Fibroblast of lung (primary cell): ENCODE measurements at regions not wholly inside any gene's neighbourhood (a gene's known extent, or its start where the extent isn't known, plus 50 kb on each side); places are given as distances from the start of the nearest gene placed in this dataset.

Experiments
- DNase-seq, 2 donors: peaks; one replicate each; pipeline versions ENCODE4 v3.0.0 to v3.0.0-alpha.2; 2010; ENCODE audit warnings: low read depth in 2 of 2
- H2AFZ ChIP-seq: 2 replicates; pipeline ENCODE4 v1.5.1; 2012; ENCODE audit warnings: low read length, control low read depth, inconsistent platforms
- H3K27ac ChIP-seq: 2 replicates; pipeline ENCODE4 v1.5.1; 2011; ENCODE audit warnings: low read length, control low read depth; ENCODE audit not compliant: insufficient read depth
- H3K27me3 ChIP-seq: 2 replicates; pipeline ENCODE4 v1.5.1; 2011; ENCODE audit warnings: mild to moderate bottlenecking, low read length; ENCODE audit not compliant: control insufficient read depth, insufficient read depth
- H3K36me3 ChIP-seq: 2 replicates; pipeline ENCODE4 v1.5.1; 2011; ENCODE audit warnings: low read length; ENCODE audit not compliant: control insufficient read depth, insufficient read depth
- H3K4me1 ChIP-seq: 2 replicates; pipeline ENCODE4 v1.5.1; 2011; ENCODE audit warnings: low read length; ENCODE audit not compliant: control insufficient read depth, insufficient read depth; ENCODE audit errors: extremely low read depth
- H3K4me2 ChIP-seq: 2 replicates; pipeline ENCODE4 v1.5.1; 2011; ENCODE audit warnings: low read length, control low read depth; ENCODE audit not compliant: insufficient read depth; ENCODE audit errors: extremely low read depth
- H3K4me3 ChIP-seq, 4 experiments: fragments of 200-600 bp in 1 of 4; sonication (generic) in 1 of 4; replicated peaks in 1 of 4; 2 replicates each; pipeline ENCODE4 v1.5.1; 2011 to 2016; ENCODE audit warnings: low read length in 4 of 4, low read depth in 3 of 4, mild to moderate bottlenecking in 3 of 4, control low read depth in 2 of 4, inconsistent platforms in 1 of 4, mixed read lengths in 1 of 4; ENCODE audit not compliant: insufficient read depth in 1 of 4; ENCODE audit errors: control extremely low read depth in 1 of 4
- H3K79me2 ChIP-seq: 2 replicates; pipeline ENCODE4 v1.5.1; 2012; ENCODE audit warnings: mild to moderate bottlenecking, low read length, inconsistent platforms; ENCODE audit not compliant: control insufficient read depth, insufficient read depth
- H3K9ac ChIP-seq: 2 replicates; pipeline ENCODE4 v1.5.1; 2011; ENCODE audit warnings: mild to moderate bottlenecking, low read length, control low read depth; ENCODE audit not compliant: insufficient read depth
- H3K9me3 ChIP-seq: 2 replicates; pipeline ENCODE4 v1.5.1; 2012; ENCODE audit warnings: low read depth, low read length; ENCODE audit not compliant: control insufficient read depth, insufficient read depth
- H4K20me1 ChIP-seq: 2 replicates; pipeline ENCODE4 v1.5.1; 2011; ENCODE audit warnings: low read length; ENCODE audit not compliant: control insufficient read depth, insufficient read depth; ENCODE audit errors: extremely low read depth
- EZH2 ChIP-seq: IDR thresholded peaks from 2 replicates; pipeline ENCODE4 v1.5.1; 2012; ENCODE audit warnings: low read length, control low read depth, mild to moderate bottlenecking; ENCODE audit errors: missing control alignments
- TF ChIP-seq, protein P1 (sequence below), 2 donors: IDR thresholded peaks in 1 of 2; conservative IDR thresholded peaks in 1 of 2; 1 replicate in 1 of 2; 2 replicates in 1 of 2; pipeline ENCODE4 v1.5.1; 2011 to 2012; ENCODE audit warnings: low read length in 2 of 2, control low read depth in 1 of 2, inconsistent platforms in 1 of 2, low read depth in 1 of 2, mild to moderate bottlenecking in 1 of 2

DNA sequence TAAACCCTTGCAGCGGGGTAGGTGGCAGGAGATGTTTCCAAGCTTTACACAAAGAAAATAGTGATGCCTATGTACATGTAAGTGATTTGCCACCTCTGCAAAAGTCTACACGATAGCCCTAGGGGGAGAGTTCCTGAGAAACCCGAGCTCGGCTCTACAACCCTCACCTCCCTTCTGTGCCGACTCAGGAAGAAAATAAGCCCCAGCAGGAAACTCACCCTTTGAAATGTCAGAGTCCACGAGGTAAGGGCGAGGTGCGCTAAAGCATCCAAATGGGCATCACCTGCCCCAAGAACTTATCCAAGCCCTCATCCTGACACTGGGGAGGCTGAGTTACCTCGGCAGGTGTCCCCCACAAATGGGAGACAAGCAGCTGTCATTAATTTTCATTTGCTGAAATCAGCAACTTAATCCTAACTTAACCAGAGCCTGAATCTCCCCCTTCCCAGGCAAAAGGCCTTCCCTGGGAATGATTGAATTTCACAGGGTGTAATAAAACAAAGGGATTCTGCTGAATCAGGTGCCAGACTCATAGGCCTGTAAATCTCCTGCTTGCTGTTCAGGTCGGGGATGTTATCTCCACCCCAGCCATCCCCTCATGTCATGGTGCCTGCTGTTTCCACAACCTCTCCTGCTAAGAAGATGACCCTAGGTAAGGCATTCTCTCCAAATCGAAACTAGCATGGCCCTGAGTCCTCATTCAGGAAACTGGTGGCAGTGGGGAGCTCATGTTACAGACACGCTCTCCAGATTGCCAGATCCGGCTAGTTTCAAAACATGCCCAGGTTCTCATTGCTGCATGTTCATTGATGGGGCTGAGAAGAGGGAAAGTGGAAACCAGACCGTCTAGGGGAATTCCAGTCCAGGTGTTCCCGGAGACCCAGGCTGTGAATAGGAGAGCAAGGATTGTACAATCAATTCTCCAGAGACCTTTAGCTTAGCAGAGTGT, 105.3 kb upstream of the KIRREL3 start:
- no peaks in the 10 kb centered on the region for H3K4me1 ChIP-seq
- no peak overlapping the region for H3K4me3 ChIP-seq
- no peaks in the 10 kb centered on the region for H3K79me2 ChIP-seq
- DNase-seq = no peak
- no peaks in the 10 kb centered on the region for H3K27me3 ChIP-seq
- H3K4me2 ChIP-seq = no peak overlapping the region
- H3K9ac ChIP-seq = no peak overlapping the region
- no peak overlapping the region for H2AFZ ChIP-seq
- H3K9me3 ChIP-seq = no peaks in the 10 kb centered on the region
- TF ChIP-seq, protein P1, sequence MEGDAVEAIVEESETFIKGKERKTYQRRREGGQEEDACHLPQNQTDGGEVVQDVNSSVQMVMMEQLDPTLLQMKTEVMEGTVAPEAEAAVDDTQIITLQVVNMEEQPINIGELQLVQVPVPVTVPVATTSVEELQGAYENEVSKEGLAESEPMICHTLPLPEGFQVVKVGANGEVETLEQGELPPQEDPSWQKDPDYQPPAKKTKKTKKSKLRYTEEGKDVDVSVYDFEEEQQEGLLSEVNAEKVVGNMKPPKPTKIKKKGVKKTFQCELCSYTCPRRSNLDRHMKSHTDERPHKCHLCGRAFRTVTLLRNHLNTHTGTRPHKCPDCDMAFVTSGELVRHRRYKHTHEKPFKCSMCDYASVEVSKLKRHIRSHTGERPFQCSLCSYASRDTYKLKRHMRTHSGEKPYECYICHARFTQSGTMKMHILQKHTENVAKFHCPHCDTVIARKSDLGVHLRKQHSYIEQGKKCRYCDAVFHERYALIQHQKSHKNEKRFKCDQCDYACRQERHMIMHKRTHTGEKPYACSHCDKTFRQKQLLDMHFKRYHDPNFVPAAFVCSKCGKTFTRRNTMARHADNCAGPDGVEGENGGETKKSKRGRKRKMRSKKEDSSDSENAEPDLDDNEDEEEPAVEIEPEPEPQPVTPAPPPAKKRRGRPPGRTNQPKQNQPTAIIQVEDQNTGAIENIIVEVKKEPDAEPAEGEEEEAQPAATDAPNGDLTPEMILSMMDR (conservative IDR thresholded peaks at IDR 0.05 in 1 of 2, IDR thresholded peaks at IDR 0.05 in 1 of 2; ENCODE audit: low read depth in 1 of 2, low read length in 2 of 2) = no peak
- no peak for TF ChIP-seq EZH2
- H4K20me1 ChIP-seq = peaks cover 1% of the 10 kb centered on the region
- H3K36me3 ChIP-seq = no peaks in the 10 kb centered on the region
- H3K27ac ChIP-seq = no peak overlapping the region

DNA sequence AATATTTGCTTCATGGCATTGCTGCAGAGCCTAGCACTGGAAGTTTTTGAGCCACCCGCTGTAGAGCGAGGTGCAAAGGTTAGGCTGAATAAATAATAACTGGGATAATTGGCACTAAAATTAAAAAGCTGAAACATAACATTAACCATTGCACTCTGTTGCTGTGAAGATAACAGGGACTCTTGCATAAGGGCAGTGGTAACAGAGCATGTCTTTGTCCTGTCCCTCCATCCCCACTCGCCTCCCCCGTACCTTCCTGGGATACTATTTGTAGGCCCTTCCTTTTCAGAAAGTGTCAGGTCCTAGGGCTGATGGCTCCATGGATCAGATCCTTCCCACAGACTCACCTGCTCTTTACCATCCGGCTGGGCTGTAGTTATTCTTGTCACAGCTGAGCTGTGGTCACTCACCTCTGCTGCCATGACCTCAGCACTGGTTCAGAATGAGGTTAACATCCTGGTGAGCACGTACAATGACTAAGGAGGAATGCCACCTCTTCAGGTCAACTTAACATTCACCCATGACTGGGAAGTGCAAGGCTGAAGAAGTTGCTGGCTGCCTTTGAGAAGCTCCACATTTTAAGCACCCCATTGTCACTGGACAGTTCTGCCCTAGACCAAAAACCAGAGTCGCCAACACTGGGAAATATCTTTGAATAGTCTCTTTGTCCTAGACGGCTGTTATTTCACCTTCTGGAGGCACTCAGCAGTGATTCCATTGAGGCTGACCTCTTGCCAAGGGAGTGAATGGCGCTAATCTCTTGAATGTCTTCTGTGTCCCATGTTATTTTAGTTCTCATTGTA, 103.2 kb upstream of the KIRREL3 start:
- peaks cover 1% of the 10 kb centered on the region for H4K20me1 ChIP-seq
- DNase-seq = no peak
- no peak overlapping the region for H3K4me2 ChIP-seq
- H3K4me1 ChIP-seq = no peaks in the 10 kb centered on the region
- H3K36me3 ChIP-seq = no peaks in the 10 kb centered on the region
- H3K27ac ChIP-seq = no peak overlapping the region
- no peak for TF ChIP-seq EZH2
- TF ChIP-seq, protein P1 (conservative IDR thresholded peaks at IDR 0.05 in 1 of 2, IDR thresholded peaks at IDR 0.05 in 1 of 2; ENCODE audit: low read depth in 1 of 2, low read length in 2 of 2) = no peak
- no peak overlapping the region for H2AFZ ChIP-seq
- H3K79me2 ChIP-seq = no peaks in the 10 kb centered on the region
- H3K9me3 ChIP-seq = no peaks in the 10 kb centered on the region
- no peaks in the 10 kb centered on the region for H3K27me3 ChIP-seq
- no peak overlapping the region for H3K4me3 ChIP-seq
- no peak overlapping the region for H3K9ac ChIP-seq

DNA sequence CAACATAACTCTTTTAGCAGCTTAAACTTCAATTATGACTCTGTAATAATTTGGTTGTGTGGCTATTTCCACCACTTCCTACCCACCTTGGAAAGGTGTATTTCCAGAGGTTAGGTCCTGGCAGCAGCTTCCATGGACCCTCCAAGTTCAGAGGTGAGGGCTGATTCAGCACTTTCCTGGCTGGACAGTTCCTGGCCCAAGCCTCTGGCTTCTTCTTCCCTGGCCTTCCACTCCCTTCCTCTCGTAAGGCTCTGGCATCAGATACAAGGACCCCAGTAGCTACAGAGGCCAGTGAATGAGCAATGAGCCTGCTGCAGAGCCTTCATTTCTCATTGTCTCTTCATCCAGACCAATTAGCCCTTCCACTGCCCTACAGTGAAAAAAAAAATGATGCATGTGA, 98.1 kb upstream of the KIRREL3 start:
- H3K4me3 ChIP-seq = no peak overlapping the region
- H2AFZ ChIP-seq = no peak overlapping the region
- H3K9me3 ChIP-seq = no peaks in the 10 kb centered on the region
- no peak for TF ChIP-seq EZH2
- TF ChIP-seq, protein P1 (conservative IDR thresholded peaks at IDR 0.05 in 1 of 2, IDR thresholded peaks at IDR 0.05 in 1 of 2; ENCODE audit: low read depth in 1 of 2, low read length in 2 of 2) = no peak
- no peaks in the 10 kb centered on the region for H3K27me3 ChIP-seq
- H3K4me2 ChIP-seq = no peak overlapping the region
- no peak overlapping the region for H3K27ac ChIP-seq
- no peaks in the 10 kb centered on the region for H3K4me1 ChIP-seq
- H3K9ac ChIP-seq = no peak overlapping the region
- H4K20me1 ChIP-seq = peaks cover 1% of the 10 kb centered on the region
- no peak for DNase-seq
- H3K36me3 ChIP-seq = no peaks in the 10 kb centered on the region
- no peaks in the 10 kb centered on the region for H3K79me2 ChIP-seq
